KMS-11 (cell line): ENCODE measurements at regions not wholly inside any gene's neighbourhood (a gene's known extent, or its start where the extent isn't known, plus 50 kb on each side); places are given as distances from the start of the nearest gene placed in this dataset.

Source experiments
- H2AFZ ChIP-seq: fragments of 200-600 bp; sonication (generic); 2 replicates; pipeline ENCODE4 v1.6.1; 2016; ENCODE audit warnings: antibody characterized with exemption, mixed run types, low read depth
- H3K27ac ChIP-seq: fragments of 200-600 bp; sonication (generic); 2 replicates; pipeline ENCODE4 v1.6.1; 2016; ENCODE audit warnings: mild to moderate bottlenecking, mixed run types
- H3K27me3 ChIP-seq: fragments of 200-600 bp; sonication (generic); 2 replicates; pipeline ENCODE4 v1.6.1; 2017; ENCODE audit warnings: mild to moderate bottlenecking, low read depth, mixed run types, moderate library complexity; ENCODE audit not compliant: insufficient read depth
- H3K36me3 ChIP-seq: fragments of 200-600 bp; sonication (generic); 2 replicates; pipeline ENCODE4 v1.6.1; 2017; ENCODE audit warnings: mild to moderate bottlenecking, mixed run types; ENCODE audit not compliant: insufficient read depth
- H3K4me1 ChIP-seq: fragments of 200-600 bp; sonication (generic); 2 replicates; pipeline ENCODE4 v1.6.1; 2016; ENCODE audit warnings: mild to moderate bottlenecking, low read depth, mixed run types; ENCODE audit not compliant: poor library complexity, severe bottlenecking
- H3K4me2 ChIP-seq: fragments of 200-600 bp; sonication (generic); 2 replicates; pipeline ENCODE4 v1.7.0; 2016; ENCODE audit warnings: mild to moderate bottlenecking, mixed run types
- H3K4me3 ChIP-seq: fragments of 200-600 bp; sonication (generic); IDR thresholded peaks from 2 replicates; pipeline ENCODE4 v1.6.1; 2017; ENCODE audit warnings: low read depth, low read length, mixed read lengths; ENCODE audit not compliant: insufficient read depth
- H3K79me2 ChIP-seq: fragments of 200-600 bp; sonication (generic); 2 replicates; pipeline ENCODE4 v1.6.1; 2016; ENCODE audit warnings: low read depth, mixed run types; ENCODE audit not compliant: insufficient read depth
- H3K9ac ChIP-seq: fragments of 200-600 bp; sonication (generic); 2 replicates; pipeline ENCODE4 v1.6.1; 2016; ENCODE audit warnings: mild to moderate bottlenecking, mixed run types
- H4K20me1 ChIP-seq: fragments of 200-600 bp; sonication (generic); 2 replicates; pipeline ENCODE4 v1.6.1; 2016; ENCODE audit warnings: mild to moderate bottlenecking, mixed run types; ENCODE audit not compliant: insufficient read depth
- CTCF ChIP-seq: fragments of 200-600 bp; sonication (generic); conservative IDR thresholded peaks from 2 replicates; pipeline ENCODE4 v1.6.1; 2017; ENCODE audit warnings: low read depth, mild to moderate bottlenecking, antibody characterized with exemption, low read length, moderate library complexity, mixed read lengths

GRCh38 chr1:58338081-58338480 lies 208.4 kb downstream of the OMA1 start:
- H2AFZ ChIP-seq, result no peak overlapping the region
- H3K4me3 ChIP-seq, result no peak overlapping the region
- no peak overlapping the region for H3K9ac ChIP-seq
- H3K27me3 ChIP-seq, result no peaks in the 10 kb centered on the region
- H3K4me2 ChIP-seq, result no peak overlapping the region
- no peaks in the 10 kb centered on the region for H3K4me1 ChIP-seq
- no peaks in the 10 kb centered on the region for H3K36me3 ChIP-seq
- no peaks in the 10 kb centered on the region for H4K20me1 ChIP-seq
- no peaks in the 10 kb centered on the region for H3K79me2 ChIP-seq
- H3K27ac ChIP-seq, result no peak overlapping the region
- no peak for TF ChIP-seq CTCF

GRCh38 chr1:58333511-58333910 lies 213.0 kb downstream of the OMA1 start:
- TF ChIP-seq CTCF, result no peak
- no peak overlapping the region for H3K4me2 ChIP-seq
- H2AFZ ChIP-seq, result no peak overlapping the region

GRCh38 chr1:58331156-58331555 lies 215.4 kb downstream of the OMA1 start:
- Histone ChIP-seq H4K20me1 (no peaks in the 10 kb centered on the region), H3K27ac (no peak overlapping the region), H3K79me2 (no peaks in the 10 kb centered on the region), H3K27me3 (no peaks in the 10 kb centered on the region), H3K4me2 (no peak overlapping the region), H2AFZ (no peak overlapping the region), H3K4me1 (no peaks in the 10 kb centered on the region), H3K4me3 (no peak overlapping the region), H3K36me3 (no peaks in the 10 kb centered on the region), H3K9ac (no peak overlapping the region)
- TF ChIP-seq CTCF, result no peak

More at GRCh38 chr1:58333511-58333910, 213.0 kb downstream of the OMA1 start:
- Histone ChIP-seq H3K9ac (no peak overlapping the region), H3K27me3 (no peaks in the 10 kb centered on the region), H4K20me1 (no peaks in the 10 kb centered on the region), H3K36me3 (no peaks in the 10 kb centered on the region), H3K79me2 (no peaks in the 10 kb centered on the region), H3K27ac (no peak overlapping the region), H3K4me1 (no peaks in the 10 kb centered on the region), H3K4me3 (no peak overlapping the region)

GRCh38 chr1:58325866-58326265 lies 220.7 kb downstream of the OMA1 start:
- H4K20me1 ChIP-seq, result no peaks in the 10 kb centered on the region
- H3K4me3 ChIP-seq, result no peak overlapping the region
- no peaks in the 10 kb centered on the region for H3K79me2 ChIP-seq
- no peak overlapping the region for H2AFZ ChIP-seq
- H3K4me1 ChIP-seq, result no peaks in the 10 kb centered on the region
- H3K36me3 ChIP-seq, result no peaks in the 10 kb centered on the region
- H3K27ac ChIP-seq, result no peak overlapping the region
- H3K27me3 ChIP-seq, result no peaks in the 10 kb centered on the region
- H3K4me2 ChIP-seq, result no peak overlapping the region
- no peak overlapping the region for H3K9ac ChIP-seq
- TF ChIP-seq CTCF, result no peak
